ENCODE measurements at regions not wholly inside any gene's neighbourhood (a gene's known extent, or its start where the extent isn't known, plus 50 kb on each side); places are given as distances from the start of the nearest gene placed in this dataset.

- no peak overlapping the region for H3K4me3 ChIP-seq
- H3K27ac ChIP-seq = no peak overlapping the region
- H3K36me3 ChIP-seq (ENCODE audit: insufficient read depth, low read length) = no peaks in the 10 kb centered on the region
- no peak for TF ChIP-seq EZH2 (IDR thresholded peaks at IDR 0.05)
- no peak for TF ChIP-seq FOXP2 (optimal IDR thresholded peaks at IDR 0.05; ENCODE audit: control extremely low read depth, extremely low read length, insufficient read depth)
- TF ChIP-seq POLR2AphosphoS5 (IDR thresholded peaks at IDR 0.05; ENCODE audit: borderline replicate concordance, low read depth, low read length) = no peak
- H3K9ac ChIP-seq (ENCODE audit: insufficient read length) = no peak overlapping the region
- no peak for DNase-seq (ENCODE audit: low read depth, low spot score)
- H3K9me3 ChIP-seq (ENCODE audit: low read depth, low read length) = no peaks in the 10 kb centered on the region
Observed at GRCh38 chr20:18985551-18985950, 172.0 kb downstream of the SCP2D1 start.

- H3K9ac ChIP-seq (ENCODE audit: insufficient read length) = no peak overlapping the region
- no peak for DNase-seq (ENCODE audit: low read depth, low spot score)
- no peaks in the 10 kb centered on the region for H3K36me3 ChIP-seq (ENCODE audit: insufficient read depth, low read length)
- no peaks in the 10 kb centered on the region for H3K9me3 ChIP-seq (ENCODE audit: low read depth, low read length)
- no peak for TF ChIP-seq POLR2AphosphoS5 (IDR thresholded peaks at IDR 0.05; ENCODE audit: borderline replicate concordance, low read depth, low read length)
- no peak for TF ChIP-seq FOXP2 (optimal IDR thresholded peaks at IDR 0.05; ENCODE audit: control extremely low read depth, extremely low read length, insufficient read depth)
- TF ChIP-seq EZH2 (IDR thresholded peaks at IDR 0.05) = no peak
- no peak overlapping the region for H3K4me3 ChIP-seq
- no peak overlapping the region for H3K27ac ChIP-seq
Observed at GRCh38 chr20:18986146-18986830, 172.7 kb downstream of the SCP2D1 start.

DNA sequence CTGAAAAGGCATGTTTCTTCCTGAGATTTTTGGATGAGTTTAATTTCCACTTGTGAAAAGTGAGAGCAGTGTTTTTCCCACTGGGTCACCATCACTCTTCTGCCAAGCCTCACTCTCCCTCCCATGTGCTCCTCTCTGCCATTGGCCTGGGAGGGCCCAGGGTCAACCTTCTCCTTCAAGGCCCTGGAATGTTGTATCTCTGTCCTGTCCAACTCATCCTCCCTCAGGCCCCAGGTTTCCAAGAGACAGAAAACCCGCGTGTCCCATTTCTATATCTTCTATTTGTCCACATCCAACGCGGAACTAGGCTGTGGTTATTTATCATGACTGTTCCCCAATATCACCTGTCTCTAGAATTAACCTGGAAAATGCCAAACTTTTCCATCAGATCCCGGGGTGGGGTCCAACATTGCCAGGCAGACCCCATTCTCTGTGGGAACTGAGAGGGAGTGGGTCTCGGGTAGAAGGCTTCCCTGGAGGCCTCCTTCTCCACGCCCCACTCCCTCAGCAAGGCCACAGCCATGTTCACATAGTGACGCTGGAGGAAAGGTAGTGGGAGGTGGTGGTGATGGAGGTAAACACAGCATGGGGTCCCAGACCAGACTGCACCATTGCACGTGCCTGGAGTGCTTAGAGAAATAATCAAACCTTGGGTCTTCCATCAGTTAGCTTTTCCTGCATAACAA is 173.5 kb downstream of the SCP2D1 start:
- H3K9me3 ChIP-seq (ENCODE audit: low read depth, low read length) = no peaks in the 10 kb centered on the region
- no peak overlapping the region for H3K4me3 ChIP-seq
- TF ChIP-seq EZH2 (IDR thresholded peaks at IDR 0.05) (no peak), POLR2AphosphoS5 (IDR thresholded peaks at IDR 0.05; ENCODE audit: borderline replicate concordance, low read depth, low read length) (no peak), FOXP2 (optimal IDR thresholded peaks at IDR 0.05; ENCODE audit: control extremely low read depth, extremely low read length, insufficient read depth) (no peak)
- no peak overlapping the region for H3K27ac ChIP-seq
- no peak overlapping the region for H3K9ac ChIP-seq (ENCODE audit: insufficient read length)
- DNase-seq (ENCODE audit: low read depth, low spot score) = no peak
- no peaks in the 10 kb centered on the region for H3K36me3 ChIP-seq (ENCODE audit: insufficient read depth, low read length)

DNA sequence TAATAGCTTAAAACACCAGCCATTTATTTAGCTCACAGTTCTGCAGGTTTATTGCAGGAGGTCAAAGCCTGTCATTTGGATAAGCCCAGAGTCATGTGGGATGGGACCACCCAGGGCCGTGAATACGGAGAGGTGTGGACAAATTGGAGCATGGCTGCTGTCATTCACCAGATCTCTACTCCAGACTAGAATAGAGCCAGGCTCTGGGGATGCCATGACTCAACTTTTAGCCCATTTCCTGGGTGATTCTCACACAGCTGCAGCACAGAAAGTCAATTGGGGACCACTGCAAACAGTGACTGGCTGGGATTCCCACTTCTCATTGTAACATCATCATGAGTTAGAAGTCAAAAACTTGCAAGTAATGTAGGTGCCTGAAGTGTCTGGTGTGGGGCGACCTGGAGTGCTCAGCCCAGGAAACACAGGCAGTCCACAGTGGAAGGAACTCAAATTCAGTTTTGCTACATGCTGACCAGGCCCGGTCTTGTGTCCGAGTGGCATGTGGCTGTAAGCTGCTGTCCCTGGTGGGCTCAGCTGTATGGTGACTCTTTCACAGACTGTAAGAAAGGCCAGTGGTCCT is 174.3 kb downstream of the SCP2D1 start:
- Histone ChIP-seq H3K27ac (no peak overlapping the region), H3K9ac (ENCODE audit: insufficient read length) (no peak overlapping the region), H3K36me3 (ENCODE audit: insufficient read depth, low read length) (no peaks in the 10 kb centered on the region), H3K9me3 (ENCODE audit: low read depth, low read length) (no peaks in the 10 kb centered on the region), H3K4me3 (no peak overlapping the region)
- TF ChIP-seq EZH2 (IDR thresholded peaks at IDR 0.05) = no peak
- no peak for TF ChIP-seq POLR2AphosphoS5 (IDR thresholded peaks at IDR 0.05; ENCODE audit: borderline replicate concordance, low read depth, low read length)
- no peak for TF ChIP-seq FOXP2 (optimal IDR thresholded peaks at IDR 0.05; ENCODE audit: control extremely low read depth, extremely low read length, insufficient read depth)
- no peak for DNase-seq (ENCODE audit: low read depth, low spot score)

GRCh38 chr20:18988701-18989100 is 175.1 kb downstream of the SCP2D1 start:
- H3K36me3 ChIP-seq (ENCODE audit: insufficient read depth, low read length) = no peaks in the 10 kb centered on the region
- H3K4me3 ChIP-seq = no peak overlapping the region
- no peak for DNase-seq (ENCODE audit: low read depth, low spot score)
- no peak overlapping the region for H3K27ac ChIP-seq
- H3K9ac ChIP-seq (ENCODE audit: insufficient read length) = no peak overlapping the region
- no peaks in the 10 kb centered on the region for H3K9me3 ChIP-seq (ENCODE audit: low read depth, low read length)
- TF ChIP-seq FOXP2 (optimal IDR thresholded peaks at IDR 0.05; ENCODE audit: control extremely low read depth, extremely low read length, insufficient read depth) = no peak
- no peak for TF ChIP-seq POLR2AphosphoS5 (IDR thresholded peaks at IDR 0.05; ENCODE audit: borderline replicate concordance, low read depth, low read length)
- TF ChIP-seq EZH2 (IDR thresholded peaks at IDR 0.05) = no peak

GRCh38 chr20:18989736-18990474 is 176.3 kb downstream of the SCP2D1 start:
- no peak for DNase-seq (ENCODE audit: low read depth, low spot score)
- TF ChIP-seq POLR2AphosphoS5 (IDR thresholded peaks at IDR 0.05; ENCODE audit: borderline replicate concordance, low read depth, low read length) (no peak), FOXP2 (optimal IDR thresholded peaks at IDR 0.05; ENCODE audit: control extremely low read depth, extremely low read length, insufficient read depth) (no peak), EZH2 (IDR thresholded peaks at IDR 0.05) (no peak)
- Histone ChIP-seq H3K9ac (ENCODE audit: insufficient read length) (no peak overlapping the region), H3K36me3 (ENCODE audit: insufficient read depth, low read length) (no peaks in the 10 kb centered on the region), H3K9me3 (ENCODE audit: low read depth, low read length) (no peaks in the 10 kb centered on the region), H3K27ac (no peak overlapping the region), H3K4me3 (no peak overlapping the region)

- no peaks in the 10 kb centered on the region for H3K9me3 ChIP-seq (ENCODE audit: low read depth, low read length)
- no peak overlapping the region for H3K27ac ChIP-seq
- TF ChIP-seq POLR2AphosphoS5 (IDR thresholded peaks at IDR 0.05; ENCODE audit: borderline replicate concordance, low read depth, low read length) (no peak), FOXP2 (optimal IDR thresholded peaks at IDR 0.05; ENCODE audit: control extremely low read depth, extremely low read length, insufficient read depth) (no peak), EZH2 (IDR thresholded peaks at IDR 0.05) (no peak)
- no peak for DNase-seq (ENCODE audit: low read depth, low spot score)
- H3K9ac ChIP-seq (ENCODE audit: insufficient read length) = no peak overlapping the region
- H3K4me3 ChIP-seq = no peak overlapping the region
- H3K36me3 ChIP-seq (ENCODE audit: insufficient read depth, low read length) = no peaks in the 10 kb centered on the region
Observed at GRCh38 chr20:18991012-18991411, 177.4 kb downstream of the SCP2D1 start.

GRCh38 chr20:18992418-18992817 is 178.8 kb downstream of the SCP2D1 start:
- TF ChIP-seq FOXP2 (optimal IDR thresholded peaks at IDR 0.05; ENCODE audit: control extremely low read depth, extremely low read length, insufficient read depth) (no peak), EZH2 (IDR thresholded peaks at IDR 0.05) (no peak), POLR2AphosphoS5 (IDR thresholded peaks at IDR 0.05; ENCODE audit: borderline replicate concordance, low read depth, low read length) (no peak)
- no peak for DNase-seq (ENCODE audit: low read depth, low spot score)
- Histone ChIP-seq H3K9ac (ENCODE audit: insufficient read length) (no peak overlapping the region), H3K9me3 (ENCODE audit: low read depth, low read length) (no peaks in the 10 kb centered on the region), H3K4me3 (no peak overlapping the region), H3K36me3 (ENCODE audit: insufficient read depth, low read length) (no peaks in the 10 kb centered on the region), H3K27ac (no peak overlapping the region)
